A172 (cell line): ENCODE measurements at regions not wholly inside any gene's neighbourhood (a gene's known extent, or its start where the extent isn't known, plus 50 kb on each side); places are given as distances from the start of the nearest gene placed in this dataset.
"Not testable (repeated sequence)": the region's sequence is repeated elsewhere in the genome, so short reads cannot be mapped to it uniquely, and the experiment has no call there.

Source experiments
- DNase-seq: peaks from one replicate; pipeline ENCODE4 v3.0.0-alpha.2; 2015; ENCODE audit warnings: low spot score

GRCh38 chr1:74818241-74818640, 85.3 kb downstream of the TYW3 start:
- DNase-seq: no peak

- DNase-seq: no peak
Observed at GRCh38 chr1:74818661-74819456, 85.9 kb downstream of the TYW3 start.

- DNase-seq: no peak
Observed at GRCh38 chr1:74822851-74823401, 90.0 kb downstream of the TYW3 start.

- DNase-seq: no peak
Observed at GRCh38 chr1:74824497-74825107, 91.7 kb downstream of the TYW3 start.

- DNase-seq: no peak
Observed at GRCh38 chr1:74830766-74831165, 97.8 kb downstream of the TYW3 start.

GRCh38 chr1:74834261-74834660, 101.3 kb downstream of the TYW3 start:
- no peak for DNase-seq

- DNase-seq: no peak
Observed at GRCh38 chr1:74835051-74835450, 102.1 kb downstream of the TYW3 start.

GRCh38 chr1:74842726-74843125, 109.8 kb downstream of the TYW3 start:
- no peak for DNase-seq

- DNase-seq: no peak
Observed at GRCh38 chr1:74847715-74848114, 114.8 kb downstream of the TYW3 start.

GRCh38 chr1:74853756-74854155, 120.8 kb downstream of the TYW3 start:
- no peak for DNase-seq

GRCh38 chr1:74856174-74856573, 123.2 kb downstream of the TYW3 start:
- DNase-seq: no peak

GRCh38 chr1:74857676-74858075, 124.7 kb downstream of the TYW3 start:
- DNase-seq: no peak

- no peak for DNase-seq
Observed at GRCh38 chr1:74858136-74858535, 125.2 kb downstream of the TYW3 start.

GRCh38 chr1:74861867-74862266, 128.9 kb downstream of the TYW3 start:
- DNase-seq: no peak

- DNase-seq: no peak
Observed at GRCh38 chr1:74869702-74870101, 136.8 kb downstream of the TYW3 start.

- DNase-seq: not testable (repeated sequence)
Observed at GRCh38 chr1:74877366-74877765, 144.4 kb downstream of the TYW3 start.

- no peak for DNase-seq
Observed at GRCh38 chr1:74895411-74895810, 162.5 kb downstream of the TYW3 start.

GRCh38 chr1:74908131-74908530, 175.2 kb downstream of the TYW3 start:
- no peak for DNase-seq

GRCh38 chr1:74908797-74909196, 175.8 kb downstream of the TYW3 start:
- DNase-seq: no peak

GRCh38 chr1:74913978-74914377, 181.0 kb downstream of the TYW3 start:
- no peak for DNase-seq

GRCh38 chr1:74933500-74933899, 200.5 kb downstream of the TYW3 start:
- no peak for DNase-seq

- DNase-seq: no peak
Observed at GRCh38 chr1:74935446-74935845, 198.7 kb upstream of the LHX8 start.

GRCh38 chr1:74937176-74937575, 197.0 kb upstream of the LHX8 start:
- no peak for DNase-seq
